ENCODE measurements at regions not wholly inside any gene's neighbourhood (a gene's known extent, or its start where the extent isn't known, plus 50 kb on each side); places are given as distances from the start of the nearest gene placed in this dataset.
"Not testable (repeated sequence)": the region's sequence is repeated elsewhere in the genome, so short reads cannot be mapped to it uniquely, and the experiment has no call there.

DNA sequence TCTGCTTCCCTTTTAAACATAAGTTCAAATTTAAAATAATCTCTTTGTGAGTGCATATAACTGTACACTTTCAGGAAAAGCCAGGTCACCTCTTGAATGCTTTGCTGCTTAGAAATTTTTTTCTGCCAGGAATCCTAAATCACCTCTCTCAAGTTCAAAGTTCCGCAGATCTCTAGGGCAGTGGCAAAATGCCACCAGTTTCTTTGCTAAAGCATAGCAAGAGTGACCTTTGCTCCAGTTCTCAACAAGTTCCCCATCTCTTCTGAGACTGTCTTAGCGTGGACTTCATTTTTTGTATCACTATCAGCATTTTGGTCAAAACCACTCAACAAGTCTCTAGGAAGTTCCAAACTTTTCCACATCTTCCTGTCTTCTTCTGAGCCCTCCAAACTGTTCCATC, 249.7 kb upstream of the COPS8 start:
- DNase-seq: not testable (repeated sequence)

DNA sequence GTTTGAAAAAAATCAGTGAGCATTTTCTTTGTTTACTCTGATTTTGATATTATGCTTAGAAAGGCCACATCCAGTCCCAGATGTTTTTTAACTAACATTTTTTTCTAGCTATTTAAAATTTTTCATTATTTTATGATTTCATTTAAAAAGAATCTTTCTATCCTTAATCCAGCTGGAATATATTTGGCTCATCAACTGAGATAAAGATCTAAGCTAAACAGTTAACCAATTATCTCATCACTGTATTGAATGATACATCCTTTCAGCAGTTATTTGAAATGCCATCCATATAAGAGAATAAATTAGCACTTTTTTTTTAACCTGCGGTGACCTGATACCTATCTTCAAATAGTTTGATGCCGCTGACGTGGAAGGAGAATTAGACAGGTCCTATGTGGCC, 245.5 kb upstream of the COPS8 start:
- no peak for DNase-seq

DNA sequence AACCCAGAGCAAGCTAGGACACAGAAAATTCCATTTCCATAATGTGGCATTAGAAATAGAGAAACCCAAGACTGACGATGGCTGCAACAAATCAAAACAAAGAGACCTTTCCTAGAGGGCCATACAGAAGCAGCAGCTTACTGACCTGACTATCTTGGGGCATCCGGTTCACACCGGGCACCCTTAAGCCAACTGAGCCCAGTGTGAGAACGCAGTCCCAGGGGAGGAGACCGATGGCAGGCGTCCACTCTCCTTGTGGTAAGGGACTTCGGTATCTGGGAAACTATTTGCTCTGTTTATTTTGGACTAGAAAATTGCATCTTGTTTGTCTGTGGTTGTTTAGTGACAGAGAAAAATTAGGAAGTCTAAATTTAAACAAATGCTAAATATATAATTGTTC, 244.8 kb upstream of the COPS8 start:
- no peak for DNase-seq

DNA sequence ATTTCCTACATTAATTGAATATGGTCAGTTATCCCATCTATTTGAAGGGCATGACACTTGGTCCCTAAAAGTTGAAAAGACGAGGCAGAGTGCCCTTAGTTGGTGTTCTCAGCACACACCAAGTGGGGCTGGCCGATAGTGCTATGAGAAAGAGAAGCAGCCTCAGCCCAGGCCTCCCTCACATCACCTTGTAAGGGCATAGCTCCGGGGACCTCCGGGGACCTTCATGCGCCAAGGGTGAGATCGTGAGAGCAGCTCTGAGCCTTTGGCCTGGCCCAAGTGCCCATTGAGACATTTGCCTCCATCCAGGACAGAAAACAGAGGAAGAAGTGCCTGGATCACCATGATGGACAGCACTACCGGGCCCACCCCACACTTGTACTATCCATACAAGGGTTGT, 244.3 kb upstream of the COPS8 start:
- no peak for DNase-seq

DNA sequence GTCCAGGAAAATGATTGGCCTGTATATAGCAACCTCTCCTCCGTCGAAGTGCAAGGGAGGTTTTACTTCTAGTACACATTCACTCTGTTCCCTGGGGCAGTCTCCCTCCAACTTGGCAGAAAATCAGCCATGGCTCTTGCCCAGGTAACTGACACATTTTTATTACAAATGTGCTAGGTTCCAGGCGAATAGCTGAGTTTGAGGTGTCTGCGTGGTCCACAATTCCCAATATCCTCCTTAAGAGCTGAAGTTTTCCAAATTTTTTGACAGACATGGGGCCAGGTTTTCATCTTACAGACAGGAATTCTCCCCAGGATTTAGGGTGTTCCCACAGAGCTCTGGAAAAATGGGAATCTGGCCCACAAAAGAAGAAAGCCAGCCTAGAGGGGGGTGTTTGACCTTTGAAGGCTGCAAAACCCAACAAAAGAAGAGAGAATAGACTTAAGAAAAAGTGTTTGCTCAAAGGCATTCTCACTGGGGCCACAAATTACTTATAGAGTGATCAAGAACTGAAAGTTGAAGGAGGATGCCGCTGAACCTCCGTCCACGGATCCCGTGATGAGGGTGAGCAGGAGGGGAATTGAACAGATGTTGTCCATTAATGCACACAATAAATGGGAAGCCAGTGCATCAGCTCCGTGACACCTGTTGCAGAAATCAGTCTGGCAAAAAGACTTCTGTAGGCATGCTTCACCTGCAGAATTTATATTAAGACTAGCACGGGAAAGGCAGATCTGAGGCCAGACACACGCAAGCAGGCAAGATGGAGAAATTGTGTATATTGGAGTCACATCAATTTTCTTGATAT, 242.3 kb upstream of the COPS8 start:
- DNase-seq: no peak

DNA sequence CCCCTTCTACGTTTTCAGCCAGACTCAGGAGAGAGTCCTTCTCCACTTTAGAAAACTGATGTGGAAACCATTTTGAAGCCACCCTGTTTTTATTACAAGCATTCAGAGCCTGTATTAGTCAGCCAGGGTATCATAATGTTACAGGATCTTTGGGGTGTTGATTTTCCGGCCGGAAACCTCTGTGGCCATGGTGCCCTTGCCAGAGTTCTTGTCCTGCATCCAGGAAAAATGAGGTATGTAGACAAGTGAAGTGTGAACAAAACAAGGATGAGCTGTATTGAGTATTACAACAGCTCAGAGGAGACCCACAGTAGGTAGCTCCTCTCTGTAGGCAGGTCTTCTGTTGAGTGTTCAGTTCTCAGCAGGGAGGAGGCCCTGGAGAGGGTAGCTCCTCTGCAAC, 241.0 kb upstream of the COPS8 start:
- no peak for DNase-seq

DNA sequence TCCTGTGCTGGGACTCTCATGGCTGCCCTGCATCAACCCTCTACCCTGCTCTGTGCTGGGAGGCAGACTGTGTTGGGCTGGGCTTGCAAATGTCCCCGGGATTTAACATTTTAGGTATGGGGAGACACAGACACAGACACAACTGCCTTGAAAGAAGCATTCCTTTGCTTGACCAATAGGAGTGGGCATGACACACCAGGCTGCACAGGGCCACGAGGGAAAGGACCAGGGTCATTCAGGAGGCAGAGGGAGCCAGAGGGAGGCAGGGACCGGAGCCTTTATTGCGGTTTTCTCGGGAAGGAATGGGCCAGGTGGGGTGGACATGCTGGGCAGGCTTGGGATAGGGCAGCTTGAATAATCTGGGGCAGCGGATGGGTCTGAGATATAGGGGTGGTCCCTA, 238.7 kb upstream of the COPS8 start:
- no peak for DNase-seq

DNA sequence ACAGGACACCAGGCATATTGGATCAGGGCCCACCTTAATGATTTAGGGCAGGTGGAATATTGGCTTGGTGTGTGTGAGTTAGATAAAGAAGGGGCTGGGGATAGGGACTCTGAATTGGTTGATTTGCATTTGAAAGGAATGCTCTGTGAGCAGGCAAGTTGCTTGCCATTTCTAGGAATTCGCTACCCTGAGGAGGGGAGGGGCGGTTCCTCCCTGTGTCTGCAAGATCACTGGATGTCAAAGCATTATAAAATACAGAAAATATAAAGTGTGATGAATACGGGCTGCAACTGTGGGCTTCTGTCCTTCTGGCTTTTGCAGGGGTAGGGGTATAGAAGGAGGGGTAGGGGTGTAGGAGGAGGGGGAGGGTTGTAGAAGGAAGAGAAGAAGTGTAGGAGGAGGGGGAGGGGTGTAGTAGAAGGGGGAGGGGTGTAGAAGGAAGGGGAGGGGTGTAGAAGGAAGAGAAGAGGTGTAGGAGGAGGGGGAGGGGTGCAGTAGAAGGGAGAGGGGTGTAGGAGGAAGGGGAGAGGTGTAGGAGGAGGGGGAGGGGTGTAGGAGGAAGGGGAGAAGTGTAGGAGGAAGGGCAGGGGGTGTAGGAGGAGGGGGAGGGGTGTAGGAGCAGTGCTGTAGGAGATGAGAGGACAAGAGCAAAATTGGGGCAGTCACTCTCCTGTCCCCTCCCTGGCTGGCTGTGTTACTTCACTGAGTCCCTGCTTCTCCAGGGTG, 238.0 kb upstream of the COPS8 start:
- DNase-seq: no peak

DNA sequence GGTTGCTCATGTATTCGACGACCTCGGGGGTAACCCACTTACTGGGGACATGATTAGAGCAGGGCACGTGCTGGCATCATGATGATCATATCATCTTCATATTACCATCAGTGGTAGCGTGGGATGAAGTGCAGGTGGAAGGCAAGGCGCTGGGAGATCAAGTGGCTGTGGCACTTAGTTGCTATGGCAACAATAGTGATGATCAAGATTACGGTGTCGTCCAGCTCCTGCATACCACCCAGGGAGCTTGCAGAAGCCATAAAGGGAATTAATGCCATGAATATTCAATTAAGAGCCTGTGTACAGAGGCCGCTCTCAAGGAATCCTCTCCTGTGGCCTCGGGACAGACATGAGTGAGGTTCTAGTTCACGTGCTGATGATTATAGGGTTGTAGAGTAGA, 237.2 kb upstream of the COPS8 start:
- DNase-seq: no peak

DNA sequence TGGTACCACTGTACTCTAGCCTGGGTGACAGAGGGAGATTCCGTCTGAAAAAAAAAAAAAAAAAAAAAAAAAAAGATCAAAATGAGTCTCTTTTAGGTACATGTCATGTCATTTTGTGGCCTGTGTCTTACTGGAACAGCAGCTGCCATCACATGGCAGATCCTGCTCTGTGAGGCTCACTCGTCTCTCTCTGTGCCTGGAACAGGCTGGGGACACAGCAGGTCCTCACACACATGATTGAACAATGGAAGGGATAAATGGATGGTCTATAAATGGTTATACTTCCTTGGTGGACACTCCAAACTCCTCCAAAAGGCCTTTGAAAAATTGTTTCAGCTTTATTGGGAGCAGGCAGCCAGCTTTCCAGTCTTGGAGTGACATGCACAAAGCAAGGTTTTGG, 236.2 kb upstream of the COPS8 start:
- no peak for DNase-seq

DNA sequence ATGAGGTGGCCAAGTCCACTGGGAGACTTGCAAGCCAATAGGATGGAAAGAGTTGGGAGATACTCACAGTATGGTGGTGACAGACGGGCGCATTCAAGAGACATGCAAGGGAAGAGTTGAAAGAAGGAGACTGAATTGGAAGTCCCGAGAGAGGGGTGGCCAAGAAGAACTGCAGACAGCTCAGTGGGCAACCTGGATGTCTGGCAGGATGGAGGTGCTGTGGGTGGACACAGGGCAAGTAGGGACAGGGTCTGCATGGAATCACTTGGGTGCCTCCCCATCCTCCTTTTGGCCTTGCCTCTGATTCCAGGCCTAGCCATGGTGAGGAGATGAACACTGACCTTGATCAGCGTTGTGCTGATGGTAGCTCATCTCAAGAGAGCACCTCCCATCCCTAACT, 235.7 kb upstream of the COPS8 start:
- DNase-seq: no peak

DNA sequence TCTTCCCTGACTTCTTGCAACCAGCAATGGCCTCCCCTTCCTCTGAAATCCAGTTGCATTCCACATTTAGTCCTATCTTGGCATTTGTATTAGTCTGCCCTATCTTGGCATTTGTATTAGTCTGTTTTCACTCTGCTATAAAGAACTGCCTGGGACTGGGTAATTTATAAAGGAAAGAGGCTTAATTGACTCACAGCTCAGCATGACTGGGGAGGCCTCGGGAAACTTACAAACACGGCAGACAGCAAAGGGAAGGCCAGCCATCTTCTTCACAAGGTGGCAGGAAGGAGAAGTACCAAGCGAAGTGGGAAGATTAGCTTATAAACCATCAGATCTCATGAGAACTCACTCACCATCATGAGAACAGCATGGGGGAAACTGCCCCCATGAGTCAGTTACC, 234.5 kb upstream of the COPS8 start:
- DNase-seq: no peak

DNA sequence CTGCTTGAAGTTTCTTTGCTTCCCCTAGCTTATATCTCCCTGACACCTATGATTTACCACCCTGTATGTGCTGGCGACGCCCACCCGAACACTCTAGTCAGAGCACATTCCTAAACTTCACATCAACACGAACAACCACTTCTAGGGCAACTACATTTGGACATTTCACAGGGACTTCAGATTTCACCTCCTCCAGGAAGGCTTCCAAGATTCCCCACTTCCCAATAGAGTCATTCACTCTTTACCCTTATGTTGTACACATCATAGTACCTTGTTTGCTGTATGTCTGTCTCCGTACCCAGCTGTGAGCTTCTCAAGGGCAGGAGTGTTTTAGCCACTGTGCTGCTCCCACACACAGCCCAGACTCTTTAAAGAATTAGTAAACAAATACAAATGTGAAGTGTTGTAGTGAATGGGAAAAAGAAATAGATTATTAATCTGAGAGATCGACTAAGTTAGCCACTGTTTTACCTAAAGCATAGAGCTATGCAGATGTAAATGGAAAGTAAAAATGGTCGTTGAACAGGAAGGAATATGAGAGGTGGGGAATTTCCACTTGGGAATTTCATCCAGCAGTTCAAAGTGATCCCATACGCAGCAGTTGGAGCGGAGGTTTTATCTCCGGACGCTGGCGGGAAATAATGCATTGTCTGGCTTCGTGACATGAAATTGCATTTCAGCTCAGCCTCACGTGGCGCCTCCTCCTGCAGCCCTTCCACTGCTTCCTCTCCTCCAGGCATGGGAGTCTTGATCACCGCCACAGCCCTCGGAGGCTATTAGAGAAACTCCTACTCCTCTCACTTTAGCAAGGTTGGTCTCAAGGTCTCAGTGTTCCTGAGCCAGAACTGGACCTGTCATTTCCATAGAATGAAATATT, 233.4 kb upstream of the COPS8 start:
- no peak for DNase-seq

DNA sequence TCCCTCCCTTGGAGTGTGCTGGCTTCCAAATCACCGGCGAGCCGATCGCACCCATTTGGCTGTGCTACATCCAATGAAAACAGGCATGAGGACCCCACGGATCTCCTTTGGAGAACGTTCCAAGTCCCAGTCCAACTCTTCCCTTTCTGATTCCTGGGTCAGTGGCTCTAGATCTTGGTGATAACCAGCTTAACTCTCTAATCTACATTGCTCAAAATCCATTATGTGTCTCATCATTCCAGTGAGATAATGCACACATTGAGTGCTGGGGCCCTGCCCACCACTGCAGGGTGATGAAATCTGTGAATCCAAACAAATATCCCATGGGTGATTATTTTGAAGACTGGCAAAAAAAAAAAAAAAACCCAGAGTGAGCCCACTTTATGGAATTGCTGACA, 232.7 kb upstream of the COPS8 start:
- DNase-seq: no peak

DNA sequence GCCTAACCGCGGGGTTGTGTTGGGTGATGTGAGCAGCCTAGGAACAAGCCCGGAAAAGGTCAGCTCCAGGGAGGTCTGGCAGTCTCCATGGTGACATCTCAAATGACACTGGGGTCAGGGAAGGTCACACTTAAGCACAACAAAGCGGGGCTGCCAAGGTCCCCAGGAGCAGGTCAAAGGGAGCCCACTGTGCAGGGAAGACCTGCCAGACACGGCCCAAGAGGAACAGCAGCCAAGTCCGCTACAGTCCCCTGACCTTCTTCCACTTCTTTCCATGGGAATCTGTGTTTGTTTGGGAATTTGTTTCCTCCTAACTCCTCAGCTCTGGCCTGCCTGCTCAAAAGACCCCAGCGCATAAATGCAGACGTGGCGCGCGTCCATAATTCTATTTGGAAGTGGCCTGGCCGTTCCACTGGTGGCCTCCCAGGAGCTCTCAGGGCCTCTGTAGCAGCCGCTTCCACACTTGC, 232.1 kb upstream of the COPS8 start:
- no peak for DNase-seq

DNA sequence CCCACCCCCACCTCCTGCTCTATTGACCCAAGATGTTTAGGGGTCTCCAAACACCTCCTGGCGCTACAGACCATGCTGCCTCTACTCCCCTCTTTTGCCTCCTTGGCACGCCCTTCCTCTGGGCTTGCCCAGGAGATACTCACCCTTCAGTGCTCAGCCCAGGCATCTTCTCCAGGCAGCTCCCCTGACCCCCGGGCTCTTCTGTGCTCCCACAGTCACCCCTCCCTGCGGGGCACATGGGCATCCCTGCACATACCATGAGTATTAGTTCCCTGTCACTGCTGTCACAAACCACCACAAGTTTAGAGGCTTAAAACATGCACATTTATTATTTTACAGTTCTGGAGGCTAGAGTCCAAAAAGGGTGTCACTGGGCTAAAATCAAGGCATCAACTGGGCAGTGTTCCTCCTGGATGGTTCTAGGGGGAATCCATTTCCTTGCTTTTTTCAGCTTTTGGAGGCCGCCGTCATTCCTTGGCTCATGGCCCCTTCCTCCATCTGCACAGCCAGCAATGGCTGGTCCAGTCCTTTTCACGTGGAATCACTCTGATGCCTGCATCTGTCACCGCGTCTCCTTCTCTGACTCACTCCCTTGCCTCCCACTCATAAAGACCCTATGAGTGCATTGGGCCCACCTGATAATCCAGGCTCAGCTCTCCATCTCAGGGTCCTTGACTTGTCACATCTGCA, 230.4 kb upstream of the COPS8 start:
- no peak for DNase-seq

DNA sequence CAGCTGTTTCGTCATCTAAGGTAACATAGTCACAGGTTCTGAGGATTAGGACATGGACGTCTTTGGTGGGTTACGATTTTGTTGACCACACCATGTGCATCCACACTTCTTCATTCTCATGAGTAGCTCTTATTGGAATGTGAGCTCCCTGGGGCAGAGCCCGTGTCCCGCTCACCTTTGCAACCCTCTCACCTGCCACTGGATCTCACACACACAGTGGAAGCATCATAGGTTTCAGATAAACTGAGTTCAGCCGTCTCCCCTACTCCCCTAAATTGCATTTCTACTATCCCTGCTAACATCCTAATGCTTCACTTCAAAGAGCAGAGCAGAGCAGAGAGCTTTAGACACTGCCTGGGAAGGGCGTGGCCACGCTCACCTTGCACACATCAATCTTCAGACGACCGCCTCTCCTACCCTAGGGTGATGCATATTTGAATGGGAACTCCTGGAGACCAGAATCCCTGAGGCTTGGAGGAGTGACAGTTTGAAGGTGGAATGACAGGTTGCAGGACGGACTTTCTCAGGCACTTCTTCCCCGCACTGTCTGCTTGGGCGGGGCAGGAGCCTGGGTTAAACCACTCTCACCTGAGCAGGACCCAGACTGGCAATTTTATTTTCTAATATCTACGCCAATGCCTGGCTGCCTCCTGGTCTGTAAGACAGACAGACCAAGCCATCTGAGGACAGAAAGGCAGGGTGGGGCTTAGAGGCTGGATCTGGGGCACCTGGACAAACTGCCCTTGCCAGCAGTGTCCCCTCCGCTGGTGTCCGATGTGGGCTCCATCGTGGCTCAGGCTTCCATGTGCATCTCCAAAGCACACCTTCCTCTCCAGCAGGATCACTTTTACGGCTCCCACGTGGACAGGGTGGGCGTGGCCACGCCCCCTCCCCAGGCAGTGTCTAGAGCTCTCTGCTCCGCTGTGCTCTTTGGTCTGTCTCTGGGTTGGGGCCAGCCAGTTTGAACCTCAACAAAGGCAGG, 229.5 kb upstream of the COPS8 start:
- DNase-seq: no peak

DNA sequence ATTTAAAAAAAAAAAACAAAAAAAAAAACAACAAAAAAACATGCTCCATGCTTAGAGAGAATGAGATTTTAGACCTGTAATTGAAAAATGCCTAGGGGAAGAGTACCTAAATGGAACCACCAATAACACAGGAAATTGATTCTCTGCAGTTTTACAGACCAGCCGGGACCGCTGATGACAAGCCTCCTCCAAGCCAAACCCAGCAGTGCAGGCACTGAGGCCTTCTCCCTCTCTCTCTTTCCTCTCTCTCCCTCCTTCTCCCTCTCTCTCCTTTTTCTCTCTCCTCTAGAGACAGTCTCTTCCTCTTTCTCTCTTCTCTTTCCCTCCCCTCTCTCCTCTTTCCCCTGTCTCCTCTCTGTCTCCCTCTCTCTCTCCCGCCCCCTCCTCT, 228.8 kb upstream of the COPS8 start:
- DNase-seq: no peak

DNA sequence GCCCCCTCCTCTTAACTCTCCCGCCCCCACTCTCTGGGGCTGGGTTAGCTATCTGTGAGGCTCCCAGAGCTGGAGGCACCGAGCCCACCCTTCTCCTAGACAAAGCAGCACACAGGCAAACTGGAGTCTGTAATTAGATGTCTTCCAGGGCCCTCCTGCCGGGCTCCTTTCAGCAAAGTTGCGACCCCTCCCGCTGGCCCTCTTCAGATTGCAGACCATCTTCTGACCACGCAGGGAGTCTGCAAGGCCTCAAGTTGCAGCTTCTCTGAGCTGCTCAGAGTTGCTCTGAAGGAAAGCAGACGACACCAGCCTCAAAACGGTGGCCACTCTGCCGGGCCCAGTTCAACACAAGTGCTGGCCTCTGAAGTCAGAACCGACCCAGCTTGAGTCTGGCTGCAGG, 228.4 kb upstream of the COPS8 start:
- DNase-seq: no peak

DNA sequence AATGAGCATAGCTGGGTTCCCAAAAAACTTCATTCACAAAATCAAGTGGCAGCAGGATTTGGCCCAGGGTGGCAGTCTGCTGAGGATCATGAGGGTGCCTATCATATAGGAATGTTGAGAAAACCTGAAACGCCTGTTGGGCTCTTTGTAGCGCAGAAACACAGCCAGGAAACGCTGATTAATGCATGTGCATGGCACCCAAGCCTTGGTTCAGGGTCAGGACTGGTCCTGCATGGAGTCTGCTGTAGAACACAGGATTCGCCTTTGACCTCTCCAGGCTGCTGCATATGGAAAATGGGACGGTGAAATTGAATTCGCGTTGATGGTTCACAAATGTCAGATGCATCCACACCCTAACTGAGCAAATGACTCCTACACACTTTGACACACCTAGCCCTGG, 227.9 kb upstream of the COPS8 start:
- no peak for DNase-seq

DNA sequence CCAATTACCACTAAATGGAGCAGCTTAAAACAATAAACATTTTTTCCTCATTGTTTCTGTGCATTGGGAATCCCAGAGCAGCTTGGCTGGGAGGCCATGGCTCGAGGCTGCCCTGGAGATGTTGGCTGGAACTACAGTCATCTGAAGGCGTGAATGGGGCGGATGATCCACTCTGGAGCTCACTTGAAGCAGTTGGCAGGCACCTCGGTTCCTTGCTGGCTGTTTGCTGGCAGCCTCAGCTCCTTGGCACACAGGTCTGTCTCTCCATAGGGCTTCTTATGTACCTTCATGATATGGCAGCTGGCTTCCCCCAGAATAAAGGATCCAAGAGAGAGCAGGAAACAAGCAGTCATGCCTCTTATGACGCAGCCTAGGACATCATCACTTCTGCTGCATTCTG, 227.0 kb upstream of the COPS8 start:
- no peak for DNase-seq

DNA sequence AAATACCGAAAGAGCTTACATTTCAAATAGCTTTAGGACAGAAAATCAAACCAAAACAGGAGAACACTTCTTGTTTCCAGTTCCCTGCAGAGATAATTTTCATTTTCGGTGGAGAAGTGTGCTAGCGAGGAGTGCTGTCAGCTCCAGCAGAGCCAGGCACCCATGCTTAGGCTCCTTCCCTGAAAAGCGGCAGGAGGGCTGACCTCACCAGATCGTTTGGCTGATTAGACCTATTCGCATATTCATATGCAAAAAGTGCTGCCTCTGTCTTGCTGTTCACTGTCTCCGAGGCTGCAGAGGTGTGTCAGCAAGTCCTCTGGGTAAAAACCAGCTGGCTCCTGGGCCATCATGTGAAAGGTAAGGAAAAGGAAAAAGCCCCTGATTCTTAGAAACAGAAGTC, 225.8 kb upstream of the COPS8 start:
- no peak for DNase-seq
